ENCODE measurements at regions not wholly inside any gene's neighbourhood (a gene's known extent, or its start where the extent isn't known, plus 50 kb on each side); places are given as distances from the start of the nearest gene placed in this dataset.

DNA sequence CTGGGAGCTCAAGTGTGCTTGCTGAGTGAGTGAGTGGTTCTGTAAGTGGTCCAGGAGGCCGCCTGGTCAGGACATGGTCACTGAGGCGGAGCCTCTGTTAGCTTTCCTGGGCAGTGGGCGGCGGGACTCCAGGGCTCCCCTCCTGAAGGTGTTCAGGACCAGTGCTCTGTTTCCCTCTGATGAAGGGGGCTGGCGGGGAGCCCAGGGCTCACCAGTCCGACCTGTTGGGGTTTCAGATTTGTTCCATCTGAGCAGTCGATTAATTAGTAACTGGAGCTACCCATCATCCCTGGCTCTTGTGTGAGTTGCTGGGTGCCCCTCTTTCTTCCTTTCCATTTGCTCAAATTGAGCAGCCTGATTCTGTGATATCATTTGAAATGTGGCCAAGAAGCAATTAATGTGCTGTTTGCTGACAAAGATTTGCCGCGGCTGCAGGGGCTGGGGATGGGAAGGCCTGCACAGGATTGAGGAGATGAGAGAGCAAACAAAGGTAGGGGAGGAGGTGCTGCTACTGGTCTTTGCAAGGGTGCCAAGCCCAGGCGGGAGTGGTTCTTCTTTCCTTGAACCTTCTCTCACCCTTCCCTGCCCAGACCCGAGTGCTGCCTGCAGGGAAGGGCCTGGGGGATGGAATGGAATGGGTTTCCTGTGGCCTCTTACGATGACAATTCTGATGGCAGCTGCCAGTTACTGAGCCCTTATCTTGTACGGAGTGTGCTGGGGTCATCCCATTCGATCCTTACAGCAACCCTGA is 92.8 kb upstream of the PITX1 start:
- no peak for TF ChIP-seq EZH2 (IDR thresholded peaks at IDR 0.05; ENCODE audit: insufficient read depth, poor library complexity, severe bottlenecking)
- no peak for TF ChIP-seq EZH2phosphoT487 (IDR thresholded peaks at IDR 0.05; ENCODE audit: insufficient read depth, low read depth)
